GM23338 (cell line): ENCODE measurements at regions not wholly inside any gene's neighbourhood (a gene's known extent, or its start where the extent isn't known, plus 50 kb on each side); places are given as distances from the start of the nearest gene placed in this dataset.

ENCODE experiments used
- ATAC-seq: fragments of 200-7000 bp; cut with Tn5 transposase; 3 replicates; pipeline ENCODE4 v1.9.1; 2020
- DNase-seq: peaks from one replicate; pipeline ENCODE4 v3.0.0-alpha.2; 2015; ENCODE audit warnings: low spot score
- H2AFZ ChIP-seq: fragments of 200-600 bp; sonication (generic); 2 replicates; pipeline ENCODE4 v1.8.0; 2016; ENCODE audit warnings: antibody characterized with exemption, mild to moderate bottlenecking, moderate library complexity
- H3F3A ChIP-seq: fragments of 200-600 bp; sonication (generic); replicated peaks from 2 replicates; pipeline ENCODE4 v1.8.0; 2017; ENCODE audit warnings: antibody characterized with exemption, mixed run types, low read depth
- H3K27ac ChIP-seq: fragments of 200-600 bp; sonication (generic); 2 replicates; pipeline ENCODE4 v1.6.1; 2016; ENCODE audit warnings: low read depth
- H3K27me3 ChIP-seq: fragments of 200-600 bp; sonication (generic); 2 replicates; pipeline ENCODE4 v1.8.0; 2016; ENCODE audit warnings: mild to moderate bottlenecking, mixed run types, moderate library complexity; ENCODE audit not compliant: insufficient read depth
- H3K36me3 ChIP-seq: fragments of 200-600 bp; sonication (generic); 2 replicates; pipeline ENCODE4 v1.8.0; 2016; ENCODE audit warnings: mild to moderate bottlenecking; ENCODE audit not compliant: insufficient read depth
- H3K4me1 ChIP-seq: fragments of 200-600 bp; sonication (generic); 2 replicates; pipeline ENCODE4 v1.8.0; 2016; ENCODE audit warnings: mild to moderate bottlenecking, moderate library complexity; ENCODE audit not compliant: insufficient read depth
- H3K4me2 ChIP-seq: fragments of 200-600 bp; sonication (generic); 2 replicates; pipeline ENCODE4 v1.7.1; 2017; ENCODE audit warnings: mixed run types
- H3K4me3 ChIP-seq: fragments of 200-600 bp; sonication (generic); 2 replicates; pipeline ENCODE4 v1.6.1; 2016; ENCODE audit warnings: mixed run types
- H3K79me2 ChIP-seq: fragments of 200-600 bp; sonication (generic); replicated peaks from 2 replicates; pipeline ENCODE4 v1.8.0; 2017; ENCODE audit warnings: mild to moderate bottlenecking; ENCODE audit not compliant: insufficient read depth
- H3K9me2 ChIP-seq: fragments of 200-600 bp; sonication (generic); 2 replicates; pipeline ENCODE4 v1.8.0; 2017; ENCODE audit not compliant: insufficient read depth
- H4K20me1 ChIP-seq: fragments of 200-600 bp; sonication (generic); replicated peaks from 2 replicates; pipeline ENCODE4 v1.8.0; 2017; ENCODE audit warnings: mild to moderate bottlenecking; ENCODE audit not compliant: insufficient read depth
- H3K27ac Mint-ChIP-seq: 2 replicates; pipeline ENCODE4 v1.8.0; 2020; ENCODE audit warnings: inconsistent platforms, mild to moderate bottlenecking, moderate library complexity, mixed read lengths
- H3K27me3 Mint-ChIP-seq: 3 replicates; pipeline ENCODE4 v1.8.0; 2022; ENCODE audit warnings: low read depth, mild to moderate bottlenecking, moderate library complexity, mixed read lengths, inconsistent platforms; ENCODE audit not compliant: insufficient read depth, poor library complexity
- H3K36me3 Mint-ChIP-seq: 3 replicates; pipeline ENCODE4 v1.8.0; 2021; ENCODE audit warnings: low read depth, mild to moderate bottlenecking, inconsistent platforms, moderate library complexity, mixed read lengths
- H3K4me1 Mint-ChIP-seq: 3 replicates; pipeline ENCODE4 v1.8.0; 2020; ENCODE audit warnings: mild to moderate bottlenecking, inconsistent platforms, mixed read lengths
- H3K4me3 Mint-ChIP-seq: 3 replicates; pipeline ENCODE4 v1.8.0; 2021; ENCODE audit warnings: moderate library complexity, mild to moderate bottlenecking, inconsistent platforms, mixed read lengths
- H3K9me3 Mint-ChIP-seq: 3 replicates; pipeline ENCODE4 v1.8.0; 2020; ENCODE audit warnings: moderate library complexity, mild to moderate bottlenecking, inconsistent platforms, mixed read lengths
- CREB1 ChIP-seq: fragments of 250-450 bp; sonication (Bioruptor Pico); IDR thresholded peaks from 2 replicates; pipeline ENCODE4 v1.5.0; 2020; ENCODE audit warnings: low read depth, mild to moderate bottlenecking, moderate library complexity
- ETS1 ChIP-seq: IDR thresholded peaks from 2 replicates; pipeline ENCODE4 v1.6.1; 2016; ENCODE audit warnings: antibody characterized with exemption
- EZH2 ChIP-seq: fragments of 200-600 bp; sonication (generic); IDR thresholded peaks from one replicate; pipeline ENCODE4 v1.8.0; 2017; ENCODE audit warnings: antibody characterized with exemption, mild to moderate bottlenecking, low read depth; ENCODE audit not compliant: unreplicated experiment
- JUNB ChIP-seq: IDR thresholded peaks from one replicate; pipeline ENCODE4 v1.6.1; 2016; ENCODE audit warnings: antibody characterized with exemption; ENCODE audit not compliant: unreplicated experiment
- NANOG ChIP-seq: IDR thresholded peaks from 2 replicates; pipeline ENCODE4 v1.6.1; 2016; ENCODE audit warnings: antibody characterized with exemption, borderline replicate concordance
- POLR2AphosphoS5 ChIP-seq: IDR thresholded peaks from 2 replicates; pipeline ENCODE4 v1.6.1; 2016; ENCODE audit warnings: antibody characterized with exemption, low read depth
- REST ChIP-seq: IDR thresholded peaks from one replicate; pipeline ENCODE4 v1.6.1; 2018; ENCODE audit warnings: antibody characterized with exemption; ENCODE audit not compliant: unreplicated experiment
- STAT1 ChIP-seq: IDR thresholded peaks from one replicate; pipeline ENCODE4 v1.6.1; 2016; ENCODE audit warnings: antibody characterized with exemption; ENCODE audit not compliant: unreplicated experiment
- ZNF114 ChIP-seq: fragments of 250-450 bp; sonication (Bioruptor Pico); IDR thresholded peaks from 2 replicates; pipeline ENCODE4 v1.5.0; 2020; ENCODE audit warnings: mild to moderate bottlenecking, moderate library complexity
- ZNF331 ChIP-seq: fragments of 250-450 bp; sonication (Bioruptor Pico); IDR thresholded peaks from 2 replicates; pipeline ENCODE4 v1.5.0; 2020; ENCODE audit warnings: low read depth, mild to moderate bottlenecking, moderate library complexity
- TF ChIP-seq, protein P1 (sequence below), 2 experiments: fragments of 200-600 bp in 1 of 2; sonication (generic) in 1 of 2; conservative IDR thresholded peaks; 2 replicates each; pipeline versions ENCODE4 v1.5.1 to v1.6.1; 2016 to 2017; ENCODE audit warnings: antibody characterized with exemption in 2 of 2, low read depth in 2 of 2, mild to moderate bottlenecking in 2 of 2, moderate library complexity in 1 of 2

GRCh38 chr2:37794717-37795116 lies 123.3 kb upstream of the CDC42EP3 start:
- peaks cover under 1% of the 10 kb centered on the region; the same call in 2 of the 3 replicates for H3K9me3 Mint-ChIP-seq
- H3F3A ChIP-seq, result no peaks in the 10 kb centered on the region
- H3K27ac ChIP-seq, result no peak overlapping the region
- H3K4me2 ChIP-seq, result no peak overlapping the region
- peaks cover 5% of the 10 kb centered on the region; the same call in 1 of the 2 replicates for H3K9me2 ChIP-seq
- no peak overlapping the region for H2AFZ ChIP-seq
- TF ChIP-seq, protein P1, sequence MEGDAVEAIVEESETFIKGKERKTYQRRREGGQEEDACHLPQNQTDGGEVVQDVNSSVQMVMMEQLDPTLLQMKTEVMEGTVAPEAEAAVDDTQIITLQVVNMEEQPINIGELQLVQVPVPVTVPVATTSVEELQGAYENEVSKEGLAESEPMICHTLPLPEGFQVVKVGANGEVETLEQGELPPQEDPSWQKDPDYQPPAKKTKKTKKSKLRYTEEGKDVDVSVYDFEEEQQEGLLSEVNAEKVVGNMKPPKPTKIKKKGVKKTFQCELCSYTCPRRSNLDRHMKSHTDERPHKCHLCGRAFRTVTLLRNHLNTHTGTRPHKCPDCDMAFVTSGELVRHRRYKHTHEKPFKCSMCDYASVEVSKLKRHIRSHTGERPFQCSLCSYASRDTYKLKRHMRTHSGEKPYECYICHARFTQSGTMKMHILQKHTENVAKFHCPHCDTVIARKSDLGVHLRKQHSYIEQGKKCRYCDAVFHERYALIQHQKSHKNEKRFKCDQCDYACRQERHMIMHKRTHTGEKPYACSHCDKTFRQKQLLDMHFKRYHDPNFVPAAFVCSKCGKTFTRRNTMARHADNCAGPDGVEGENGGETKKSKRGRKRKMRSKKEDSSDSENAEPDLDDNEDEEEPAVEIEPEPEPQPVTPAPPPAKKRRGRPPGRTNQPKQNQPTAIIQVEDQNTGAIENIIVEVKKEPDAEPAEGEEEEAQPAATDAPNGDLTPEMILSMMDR (conservative IDR thresholded peaks at IDR 0.05; ENCODE audit: low read depth in 2 of 2), result no peak
- TF ChIP-seq ZNF114 (CRISPR knock-in tag) (no peak), JUNB (no peak), POLR2AphosphoS5 (no peak), REST (no peak)
- no peak overlapping the region for H3K27ac Mint-ChIP-seq
- no peaks in the 10 kb centered on the region for H3K4me1 ChIP-seq
- no peaks in the 10 kb centered on the region for H3K79me2 ChIP-seq
- no peaks in the 10 kb centered on the region for H3K36me3 Mint-ChIP-seq
- no peaks in the 10 kb centered on the region for H3K36me3 ChIP-seq
- no peaks in the 10 kb centered on the region for H3K27me3 ChIP-seq
- no peaks in the 10 kb centered on the region for H4K20me1 ChIP-seq
- no peaks in the 10 kb centered on the region for H3K4me1 Mint-ChIP-seq
- no peaks in the 10 kb centered on the region for H3K27me3 Mint-ChIP-seq
- no peak overlapping the region for H3K4me3 Mint-ChIP-seq
- no peak overlapping the region for H3K4me3 ChIP-seq
- ATAC-seq (no peak), DNase-seq (no peak)

GRCh38 chr2:37795456-37795855 lies 124.0 kb upstream of the CDC42EP3 start:
- H3K4me3 ChIP-seq, result no peak overlapping the region
- no peaks in the 10 kb centered on the region for H3K36me3 ChIP-seq
- no peak overlapping the region for H3K27ac ChIP-seq
- no peaks in the 10 kb centered on the region for H3K27me3 ChIP-seq
- H3K4me2 ChIP-seq, result no peak overlapping the region
- no peaks in the 10 kb centered on the region for H3K4me1 ChIP-seq
- ATAC-seq, result no peak
- Mint-ChIP-seq H3K4me3 (no peak overlapping the region), H3K27ac (no peak overlapping the region), H3K4me1 (no peaks in the 10 kb centered on the region), H3K36me3 (no peaks in the 10 kb centered on the region), H3K9me3 (no peaks in the 10 kb centered on the region), H3K27me3 (no peaks in the 10 kb centered on the region)
- DNase-seq, result no peak
- H3F3A ChIP-seq, result no peaks in the 10 kb centered on the region
- H3K79me2 ChIP-seq, result no peaks in the 10 kb centered on the region
- no peak overlapping the region for H2AFZ ChIP-seq
- no peaks in the 10 kb centered on the region for H4K20me1 ChIP-seq
- H3K9me2 ChIP-seq, result peaks cover 5% of the 10 kb centered on the region; the same call in 1 of the 2 replicates
- TF ChIP-seq REST, result no peak
- TF ChIP-seq ZNF331 (CRISPR knock-in tag), result no peak
- no peak for TF ChIP-seq POLR2AphosphoS5
- TF ChIP-seq EZH2, result no peak
- TF ChIP-seq ETS1, result no peak
- TF ChIP-seq JUNB, result no peak
- TF ChIP-seq NANOG, result no peak
- TF ChIP-seq, protein P1 (conservative IDR thresholded peaks at IDR 0.05; ENCODE audit: low read depth in 2 of 2), result no peak
- no peak for TF ChIP-seq STAT1
- no peak for TF ChIP-seq CREB1 (CRISPR knock-in tag)
